SU-DHL-6 (cell line): ENCODE measurements at regions not wholly inside any gene's neighbourhood (a gene's known extent, or its start where the extent isn't known, plus 50 kb on each side); places are given as distances from the start of the nearest gene placed in this dataset.

ENCODE experiments used
- H2AFZ ChIP-seq: fragments of 200-600 bp; sonication (generic); 2 replicates; pipeline ENCODE4 v1.6.1; 2014; ENCODE audit warnings: low read depth, mild to moderate bottlenecking, moderate library complexity, mixed read lengths, antibody characterized with exemption, low read length; ENCODE audit not compliant: severe bottlenecking
- H3F3A ChIP-seq: fragments of 200-600 bp; shearing (Covaris generic); 2 replicates; pipeline ENCODE4 v1.6.0; 2016; ENCODE audit warnings: antibody characterized with exemption, mild to moderate bottlenecking; ENCODE audit not compliant: insufficient read depth
- H3K27ac ChIP-seq: fragments of 200-600 bp; sonication (generic); 2 replicates; pipeline ENCODE4 v1.5.1; 2016; ENCODE audit warnings: low read depth, mild to moderate bottlenecking, low read length, moderate library complexity, mixed read lengths
- H3K27me3 ChIP-seq: fragments of 200-600 bp; sonication (generic), shearing (Covaris generic); 2 replicates; pipeline ENCODE4 v1.6.0; 2014; ENCODE audit warnings: mild to moderate bottlenecking, low read length
- H3K36me3 ChIP-seq: fragments of 200-600 bp; sonication (generic); 2 replicates; pipeline ENCODE4 v1.6.1; 2014; ENCODE audit warnings: mild to moderate bottlenecking, low read length, mixed read lengths
- H3K4me2 ChIP-seq: fragments of 300-600, 200-600 bp; shearing (Covaris generic), sonication (generic); 2 replicates; pipeline ENCODE4 v1.6.0; 2014; ENCODE audit warnings: low read length, low read depth, mild to moderate bottlenecking; ENCODE audit not compliant: poor library complexity, severe bottlenecking
- H3K4me3 ChIP-seq: fragments of 200-600 bp; sonication (generic); 2 replicates; pipeline ENCODE4 v1.5.1; 2014; ENCODE audit warnings: antibody characterized with exemption, low read length, mild to moderate bottlenecking, mixed read lengths; ENCODE audit not compliant: insufficient read depth, poor library complexity, severe bottlenecking
- H3K79me2 ChIP-seq: fragments of 200-600 bp; sonication (generic); 2 replicates; pipeline ENCODE4 v1.6.1; 2014; ENCODE audit warnings: mild to moderate bottlenecking, low read length, moderate library complexity; ENCODE audit not compliant: insufficient read depth
- H3K9ac ChIP-seq: fragments of 200-600 bp; sonication (generic); 2 replicates; pipeline ENCODE4 v1.7.0; 2014; ENCODE audit warnings: mild to moderate bottlenecking, low read length
- H3K9me2 ChIP-seq: fragments of 200-600 bp; sonication (generic); replicated peaks from 2 replicates; pipeline ENCODE4 v1.6.1; 2014; ENCODE audit warnings: low read length; ENCODE audit not compliant: insufficient read depth
- H3K9me3 ChIP-seq: fragments of 200-600 bp; sonication (generic); 2 replicates; pipeline ENCODE4 v1.6.1; 2014; ENCODE audit warnings: low read length, mixed read lengths; ENCODE audit not compliant: insufficient read depth
- H4K20me1 ChIP-seq: fragments of 200-600 bp; sonication (generic); 2 replicates; pipeline ENCODE4 v1.6.1; 2014; ENCODE audit warnings: low read depth, mild to moderate bottlenecking, antibody characterized with exemption, low read length, moderate library complexity, mixed read lengths
- EZH2phosphoT487 ChIP-seq: fragments of 200-600 bp; sonication (generic), shearing (Covaris generic); conservative IDR thresholded peaks from 2 replicates; pipeline ENCODE4 v1.6.1; 2018; ENCODE audit warnings: mild to moderate bottlenecking, antibody characterized with exemption, low read length, moderate library complexity, mixed read lengths
- TF ChIP-seq, protein P1 (sequence below): fragments of 200-600 bp; sonication (generic); IDR thresholded peaks from one replicate; pipeline ENCODE4 v1.5.1; 2017; ENCODE audit warnings: antibody characterized with exemption, mild to moderate bottlenecking, low read length, moderate library complexity; ENCODE audit not compliant: insufficient read depth, poor library complexity, severe bottlenecking

DNA sequence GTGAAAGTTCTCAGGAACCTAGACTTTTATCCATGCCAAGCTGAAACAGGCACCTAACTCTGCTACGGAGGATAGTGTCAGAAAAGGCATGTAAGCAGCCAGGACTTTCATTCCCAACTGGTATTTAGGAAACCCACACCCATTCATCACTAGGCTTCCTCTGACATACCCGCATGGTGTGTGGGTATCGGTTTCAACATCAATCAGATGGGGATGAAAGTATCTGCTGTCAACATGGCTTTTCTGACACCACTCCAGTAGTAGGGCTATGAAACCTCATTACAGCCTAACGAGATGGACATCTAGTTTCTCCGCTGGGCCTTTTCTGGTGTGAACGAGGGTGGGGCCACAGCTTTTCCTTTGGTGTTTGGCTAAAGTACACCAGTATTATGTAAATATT lies 1178.3 kb downstream of the CDH11 start:
- no peak overlapping the region for H3K9ac ChIP-seq
- H3K4me2 ChIP-seq: no peak overlapping the region
- no peaks in the 10 kb centered on the region for H4K20me1 ChIP-seq
- H3K36me3 ChIP-seq: no peaks in the 10 kb centered on the region
- H3K79me2 ChIP-seq: no peaks in the 10 kb centered on the region
- H3K27ac ChIP-seq: no peak overlapping the region
- H3K4me3 ChIP-seq: no peak overlapping the region
- H3K27me3 ChIP-seq: no peaks in the 10 kb centered on the region
- TF ChIP-seq, protein P1, sequence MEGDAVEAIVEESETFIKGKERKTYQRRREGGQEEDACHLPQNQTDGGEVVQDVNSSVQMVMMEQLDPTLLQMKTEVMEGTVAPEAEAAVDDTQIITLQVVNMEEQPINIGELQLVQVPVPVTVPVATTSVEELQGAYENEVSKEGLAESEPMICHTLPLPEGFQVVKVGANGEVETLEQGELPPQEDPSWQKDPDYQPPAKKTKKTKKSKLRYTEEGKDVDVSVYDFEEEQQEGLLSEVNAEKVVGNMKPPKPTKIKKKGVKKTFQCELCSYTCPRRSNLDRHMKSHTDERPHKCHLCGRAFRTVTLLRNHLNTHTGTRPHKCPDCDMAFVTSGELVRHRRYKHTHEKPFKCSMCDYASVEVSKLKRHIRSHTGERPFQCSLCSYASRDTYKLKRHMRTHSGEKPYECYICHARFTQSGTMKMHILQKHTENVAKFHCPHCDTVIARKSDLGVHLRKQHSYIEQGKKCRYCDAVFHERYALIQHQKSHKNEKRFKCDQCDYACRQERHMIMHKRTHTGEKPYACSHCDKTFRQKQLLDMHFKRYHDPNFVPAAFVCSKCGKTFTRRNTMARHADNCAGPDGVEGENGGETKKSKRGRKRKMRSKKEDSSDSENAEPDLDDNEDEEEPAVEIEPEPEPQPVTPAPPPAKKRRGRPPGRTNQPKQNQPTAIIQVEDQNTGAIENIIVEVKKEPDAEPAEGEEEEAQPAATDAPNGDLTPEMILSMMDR: no peak
- TF ChIP-seq EZH2phosphoT487: no peak
- no peaks in the 10 kb centered on the region for H3K9me2 ChIP-seq
- H3K9me3 ChIP-seq: no peaks in the 10 kb centered on the region
- no peaks in the 10 kb centered on the region for H3F3A ChIP-seq
- H2AFZ ChIP-seq: no peak overlapping the region

DNA sequence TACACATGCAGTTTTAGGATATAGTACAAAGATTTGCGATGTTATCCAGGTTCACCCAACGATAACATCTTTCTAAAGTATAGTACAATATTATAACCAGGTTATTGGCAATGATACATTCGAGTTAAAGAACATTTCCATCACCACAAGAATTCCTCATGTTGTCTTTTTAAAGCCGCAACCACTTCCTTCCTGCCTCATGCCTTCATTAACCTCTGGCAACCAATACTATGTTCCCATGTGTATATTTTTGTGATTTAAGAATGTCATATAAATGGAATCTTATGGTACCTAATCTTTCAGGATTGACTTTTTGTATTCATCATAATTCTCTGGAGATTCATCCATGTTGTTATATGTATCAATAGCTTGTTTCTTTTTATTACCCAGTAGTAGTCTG lies 1183.2 kb downstream of the CDH11 start:
- Histone ChIP-seq H3K9me2 (no peaks in the 10 kb centered on the region), H3K4me3 (no peak overlapping the region), H2AFZ (no peak overlapping the region), H3K27me3 (no peaks in the 10 kb centered on the region), H3K9me3 (no peaks in the 10 kb centered on the region), H3K79me2 (no peaks in the 10 kb centered on the region), H4K20me1 (no peaks in the 10 kb centered on the region), H3K27ac (no peak overlapping the region), H3K9ac (no peak overlapping the region), H3K4me2 (no peak overlapping the region), H3K36me3 (no peaks in the 10 kb centered on the region), H3F3A (no peaks in the 10 kb centered on the region)
- TF ChIP-seq EZH2phosphoT487: no peak
- TF ChIP-seq, protein P1: no peak

DNA sequence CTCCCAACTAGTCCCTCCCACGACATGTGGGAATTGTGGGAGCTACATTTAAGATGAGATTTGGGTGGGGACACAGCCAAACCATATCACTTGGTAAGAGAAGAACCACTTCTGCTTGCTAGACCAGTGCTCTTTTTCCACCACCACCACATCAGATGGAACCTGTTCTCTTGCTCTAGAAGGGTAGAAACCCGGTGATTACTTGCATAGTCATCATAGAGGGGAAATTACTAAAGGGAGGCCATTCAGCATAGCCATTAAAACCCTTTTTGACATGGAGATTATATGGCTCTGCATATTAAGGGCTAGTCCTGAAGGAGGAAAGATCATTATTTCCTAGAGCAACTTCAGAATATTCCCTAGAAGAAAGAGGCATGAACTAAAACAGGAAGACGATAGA lies 1188.0 kb downstream of the CDH11 start:
- no peaks in the 10 kb centered on the region for H3K36me3 ChIP-seq
- H3K9ac ChIP-seq: no peak overlapping the region
- no peaks in the 10 kb centered on the region for H3K79me2 ChIP-seq
- H2AFZ ChIP-seq: no peak overlapping the region
- H3K4me3 ChIP-seq: no peak overlapping the region
- no peaks in the 10 kb centered on the region for H3K27me3 ChIP-seq
- H3K27ac ChIP-seq: no peak overlapping the region
- no peaks in the 10 kb centered on the region for H3F3A ChIP-seq
- no peaks in the 10 kb centered on the region for H3K9me3 ChIP-seq
- no peaks in the 10 kb centered on the region; the same call in 1 of the 2 replicates for H3K9me2 ChIP-seq
- H3K4me2 ChIP-seq: no peak overlapping the region
- no peak for TF ChIP-seq EZH2phosphoT487
- TF ChIP-seq, protein P1: no peak
- no peaks in the 10 kb centered on the region for H4K20me1 ChIP-seq
